ENCODE measurements at regions not wholly inside any gene's neighbourhood (a gene's known extent, or its start where the extent isn't known, plus 50 kb on each side); places are given as distances from the start of the nearest gene placed in this dataset.
"Not testable (repeated sequence)": the region's sequence is repeated elsewhere in the genome, so short reads cannot be mapped to it uniquely, and the experiment has no call there.

DNA sequence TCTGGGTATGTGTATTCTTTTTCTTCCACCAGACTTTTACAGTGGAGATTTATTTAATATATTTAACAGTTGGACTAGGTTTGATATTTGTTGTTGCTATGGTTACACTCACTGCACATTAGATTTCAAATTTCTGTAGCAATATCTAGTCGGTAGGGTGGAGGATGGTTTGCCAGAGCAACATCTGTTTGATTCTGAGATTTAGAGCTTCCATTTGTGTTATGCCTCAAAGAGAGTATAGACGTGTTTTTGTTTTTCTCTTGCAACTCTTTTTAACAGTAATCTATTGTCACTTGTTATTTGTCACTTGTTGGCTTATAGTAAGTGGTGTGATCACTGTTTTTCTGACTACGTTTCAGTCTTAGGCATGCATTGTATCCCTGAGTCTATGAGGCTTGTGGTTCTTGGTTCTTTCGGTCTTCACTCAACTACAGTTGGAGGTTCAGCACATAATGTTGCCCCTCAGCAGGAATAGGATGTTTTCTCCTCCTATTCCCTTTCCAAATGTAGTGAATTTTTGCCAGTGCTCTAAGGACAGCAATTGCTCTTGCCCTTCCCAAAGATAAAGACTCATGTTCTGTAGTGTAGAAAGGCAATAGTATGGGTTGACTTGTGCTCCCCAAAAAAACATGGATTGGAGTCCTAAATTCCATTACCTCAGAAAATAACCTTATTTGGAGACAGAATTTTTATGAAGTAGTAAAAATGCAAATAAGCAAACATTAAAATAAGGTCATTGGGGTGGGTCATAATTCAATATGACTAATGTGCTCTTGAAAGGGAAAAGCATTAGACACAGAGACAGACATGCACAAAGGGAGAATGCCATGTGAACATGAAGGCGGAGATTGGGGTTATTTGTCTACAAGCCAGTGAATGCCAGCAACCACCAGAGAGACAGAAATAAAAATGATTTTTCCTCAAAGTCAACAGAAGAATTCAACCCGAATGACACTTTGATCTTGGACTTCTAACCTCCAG, 692.1 kb downstream of the DIPK2A start:
- no peaks in the 10 kb centered on the region for H3K4me1 Mint-ChIP-seq (ENCODE audit: low read depth)
- no peaks in the 10 kb centered on the region for H3K36me3 Mint-ChIP-seq (ENCODE audit: insufficient read depth)
- no peak overlapping the region for H3K4me3 Mint-ChIP-seq
- ATAC-seq = no peak
- H3K27me3 Mint-ChIP-seq (ENCODE audit: low read depth) = no peaks in the 10 kb centered on the region
- peaks cover 21% of the 10 kb centered on the region for H3K9me3 Mint-ChIP-seq
- DNase-seq = no peak

DNA sequence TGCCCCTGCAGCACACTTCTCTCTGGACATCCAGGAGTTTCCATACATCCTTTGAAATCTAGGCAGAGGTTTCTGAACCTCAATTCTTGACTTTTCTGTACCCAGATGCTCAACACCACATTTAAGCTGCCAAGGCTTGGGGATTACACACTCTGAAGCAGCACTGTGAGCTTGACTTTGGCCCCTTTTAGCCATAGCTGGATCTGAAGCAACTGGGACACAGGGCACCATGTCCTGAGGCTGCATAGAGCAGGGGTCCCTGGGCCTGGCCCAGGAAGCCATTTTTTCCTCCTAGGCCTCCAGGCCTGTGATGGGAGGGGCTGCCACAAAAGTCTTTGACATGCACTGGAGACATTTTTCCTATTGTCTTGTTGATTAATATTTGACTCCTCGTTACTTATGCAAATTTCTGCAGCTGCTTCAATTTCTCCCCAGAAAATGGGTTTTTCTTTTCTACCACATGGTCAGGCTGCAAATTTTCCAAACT, 694.0 kb downstream of the DIPK2A start:
- Mint-ChIP-seq H3K27me3 (ENCODE audit: low read depth) (no peaks in the 10 kb centered on the region), H3K4me1 (ENCODE audit: low read depth) (no peaks in the 10 kb centered on the region), H3K36me3 (ENCODE audit: insufficient read depth) (no peaks in the 10 kb centered on the region), H3K9me3 (peaks cover 21% of the 10 kb centered on the region), H3K4me3 (no peak overlapping the region)
- no peak for ATAC-seq
- DNase-seq = no peak

- no peak overlapping the region for H3K4me3 Mint-ChIP-seq
These were observed 698.9 kb downstream of the DIPK2A start for GRCh38 chr3:144670571-144670970.

DNA sequence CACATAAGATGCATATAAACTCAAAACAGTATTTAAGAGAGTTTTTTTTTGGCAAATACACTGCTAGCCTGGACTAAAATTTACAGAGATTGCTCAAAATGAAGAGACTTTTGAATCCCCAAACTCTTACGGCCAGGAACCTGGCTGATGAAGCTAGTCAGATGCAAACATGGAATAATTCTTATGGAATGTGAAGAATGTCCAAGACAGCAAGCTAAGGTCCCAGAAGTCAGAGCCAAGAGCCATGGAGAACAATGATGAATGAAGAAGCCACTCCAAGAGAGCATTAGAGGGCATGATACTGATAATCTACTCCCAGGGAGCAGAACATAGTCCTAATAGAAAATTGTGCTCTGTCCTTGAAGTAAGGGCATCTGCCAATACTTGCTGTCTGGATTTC, 705.5 kb downstream of the DIPK2A start:
- Mint-ChIP-seq H3K4me1 (ENCODE audit: low read depth) (no peaks in the 10 kb centered on the region), H3K9me3 (peaks cover 4% of the 10 kb centered on the region), H3K4me3 (no peak overlapping the region), H3K36me3 (ENCODE audit: insufficient read depth) (no peaks in the 10 kb centered on the region), H3K27me3 (ENCODE audit: low read depth) (no peaks in the 10 kb centered on the region)
- DNase-seq (no peak), ATAC-seq (no peak)

More at GRCh38 chr3:144670571-144670970, 698.9 kb downstream of the DIPK2A start:
- no peak for ATAC-seq
- DNase-seq = no peak
- Mint-ChIP-seq H3K27me3 (ENCODE audit: low read depth) (no peaks in the 10 kb centered on the region), H3K36me3 (ENCODE audit: insufficient read depth) (no peaks in the 10 kb centered on the region), H3K4me1 (ENCODE audit: low read depth) (no peaks in the 10 kb centered on the region), H3K9me3 (peaks cover 9% of the 10 kb centered on the region)

DNA sequence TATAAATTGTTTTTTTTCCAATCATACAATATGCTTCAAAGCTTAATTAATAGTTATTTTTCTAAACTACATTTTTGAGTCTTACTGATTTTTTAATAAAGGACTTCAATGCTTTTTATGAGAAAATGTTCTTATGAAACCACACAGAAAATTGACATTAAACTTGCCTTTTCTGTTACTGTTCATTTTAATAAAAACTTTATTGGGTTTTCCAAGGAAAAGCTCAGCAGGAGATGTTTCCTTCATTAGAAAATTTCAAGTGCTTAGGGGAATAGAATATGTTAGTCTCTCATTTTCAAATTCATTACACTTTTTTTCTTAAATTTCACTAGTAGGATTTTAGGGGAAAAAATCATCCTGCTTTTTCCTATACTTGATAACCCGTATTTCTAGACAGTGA, 711.4 kb downstream of the DIPK2A start:
- no peaks in the 10 kb centered on the region for H3K27me3 Mint-ChIP-seq (ENCODE audit: low read depth)
- peaks cover 4% of the 10 kb centered on the region for H3K9me3 Mint-ChIP-seq
- no peak for DNase-seq
- ATAC-seq = no peak
- no peaks in the 10 kb centered on the region for H3K36me3 Mint-ChIP-seq (ENCODE audit: insufficient read depth)
- no peak overlapping the region for H3K4me3 Mint-ChIP-seq
- no peaks in the 10 kb centered on the region for H3K4me1 Mint-ChIP-seq (ENCODE audit: low read depth)

DNA sequence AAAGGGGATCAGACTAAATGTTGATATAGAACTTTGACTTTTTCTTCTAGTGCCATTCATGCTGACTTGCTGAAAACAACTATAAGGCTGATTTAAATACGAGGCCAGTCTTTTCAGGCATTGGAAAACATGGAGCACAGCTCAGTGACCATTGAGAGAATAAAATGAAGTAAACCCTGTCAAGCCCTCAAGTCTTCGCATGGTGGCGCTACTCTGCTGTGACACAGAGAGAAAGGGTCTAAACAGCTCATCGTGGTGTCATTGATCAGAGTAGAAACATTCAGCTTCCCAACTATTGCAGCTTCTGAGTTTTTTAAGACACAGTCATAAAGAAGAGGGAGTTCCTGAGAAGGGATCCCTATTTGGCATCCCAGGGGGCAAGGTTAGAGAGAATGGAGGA, 716.2 kb downstream of the DIPK2A start:
- DNase-seq = no peak
- no peak for ATAC-seq
- H3K4me1 Mint-ChIP-seq (ENCODE audit: low read depth) = no peaks in the 10 kb centered on the region
- H3K4me3 Mint-ChIP-seq = no peak overlapping the region
- H3K9me3 Mint-ChIP-seq = peaks cover 3% of the 10 kb centered on the region
- H3K36me3 Mint-ChIP-seq (ENCODE audit: insufficient read depth) = no peaks in the 10 kb centered on the region
- H3K27me3 Mint-ChIP-seq (ENCODE audit: low read depth) = no peaks in the 10 kb centered on the region

GRCh38 chr3:144692488-144692887, 720.9 kb downstream of the DIPK2A start:
- Mint-ChIP-seq H3K36me3 (ENCODE audit: insufficient read depth) (no peaks in the 10 kb centered on the region), H3K27me3 (ENCODE audit: low read depth) (no peaks in the 10 kb centered on the region), H3K9me3 (peaks cover 8% of the 10 kb centered on the region), H3K4me1 (ENCODE audit: low read depth) (no peaks in the 10 kb centered on the region), H3K4me3 (no peak overlapping the region)
- ATAC-seq = no peak
- DNase-seq = no peak

GRCh38 chr3:144708437-144708836, 736.8 kb downstream of the DIPK2A start:
- H3K4me3 Mint-ChIP-seq = no peak overlapping the region
- no peak for DNase-seq
- no peaks in the 10 kb centered on the region for H3K36me3 Mint-ChIP-seq (ENCODE audit: insufficient read depth)
- ATAC-seq = no peak
- peaks cover 4% of the 10 kb centered on the region for H3K9me3 Mint-ChIP-seq
- H3K27me3 Mint-ChIP-seq (ENCODE audit: low read depth) = no peaks in the 10 kb centered on the region
- no peaks in the 10 kb centered on the region for H3K4me1 Mint-ChIP-seq (ENCODE audit: low read depth)

DNA sequence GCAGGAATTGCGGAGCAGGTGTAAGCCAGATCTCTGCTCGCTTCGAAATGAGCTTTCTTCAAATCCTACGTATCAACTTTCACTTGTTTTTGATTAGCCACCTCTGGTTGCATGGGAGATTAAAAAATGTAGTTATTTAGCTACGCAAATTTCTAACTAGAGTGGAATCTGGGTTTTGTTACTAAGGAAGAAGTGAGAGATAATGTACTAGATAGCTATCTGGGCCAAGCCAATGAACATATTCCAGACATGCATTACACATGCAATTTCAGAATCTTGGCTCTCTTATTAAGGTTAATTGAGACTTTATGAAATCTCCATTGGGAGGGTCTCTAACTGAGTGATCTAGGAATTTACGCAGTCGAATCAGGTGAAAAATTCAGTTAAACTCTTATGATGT, 765.7 kb downstream of the DIPK2A start:
- Mint-ChIP-seq H3K4me1 (ENCODE audit: low read depth) (no peaks in the 10 kb centered on the region), H3K36me3 (ENCODE audit: insufficient read depth) (no peaks in the 10 kb centered on the region), H3K4me3 (no peak overlapping the region), H3K27me3 (ENCODE audit: low read depth) (no peaks in the 10 kb centered on the region), H3K9me3 (no peaks in the 10 kb centered on the region)
- DNase-seq (no peak), ATAC-seq (no peak)

GRCh38 chr3:144743225-144743668, 771.6 kb downstream of the DIPK2A start:
- DNase-seq = no peak
- Mint-ChIP-seq H3K36me3 (ENCODE audit: insufficient read depth) (no peaks in the 10 kb centered on the region), H3K4me3 (no peak overlapping the region), H3K27me3 (ENCODE audit: low read depth) (no peaks in the 10 kb centered on the region), H3K4me1 (ENCODE audit: low read depth) (no peaks in the 10 kb centered on the region), H3K9me3 (no peaks in the 10 kb centered on the region)
- no peak for ATAC-seq

- no peaks in the 10 kb centered on the region for H3K9me3 Mint-ChIP-seq
- H3K36me3 Mint-ChIP-seq (ENCODE audit: insufficient read depth) = no peaks in the 10 kb centered on the region
- no peaks in the 10 kb centered on the region for H3K4me1 Mint-ChIP-seq (ENCODE audit: low read depth)
- no peaks in the 10 kb centered on the region for H3K27me3 Mint-ChIP-seq (ENCODE audit: low read depth)
- no peak for DNase-seq
- ATAC-seq = no peak
- no peak overlapping the region for H3K4me3 Mint-ChIP-seq
These were observed 772.9 kb downstream of the DIPK2A start for GRCh38 chr3:144744473-144744872.

GRCh38 chr3:144746631-144747030, 775.0 kb downstream of the DIPK2A start:
- no peaks in the 10 kb centered on the region for H3K36me3 Mint-ChIP-seq (ENCODE audit: insufficient read depth)
- H3K9me3 Mint-ChIP-seq = no peaks in the 10 kb centered on the region
- H3K4me1 Mint-ChIP-seq (ENCODE audit: low read depth) = no peaks in the 10 kb centered on the region
- ATAC-seq (no peak), DNase-seq (no peak)
- H3K4me3 Mint-ChIP-seq = no peak overlapping the region
- H3K27me3 Mint-ChIP-seq (ENCODE audit: low read depth) = no peaks in the 10 kb centered on the region

DNA sequence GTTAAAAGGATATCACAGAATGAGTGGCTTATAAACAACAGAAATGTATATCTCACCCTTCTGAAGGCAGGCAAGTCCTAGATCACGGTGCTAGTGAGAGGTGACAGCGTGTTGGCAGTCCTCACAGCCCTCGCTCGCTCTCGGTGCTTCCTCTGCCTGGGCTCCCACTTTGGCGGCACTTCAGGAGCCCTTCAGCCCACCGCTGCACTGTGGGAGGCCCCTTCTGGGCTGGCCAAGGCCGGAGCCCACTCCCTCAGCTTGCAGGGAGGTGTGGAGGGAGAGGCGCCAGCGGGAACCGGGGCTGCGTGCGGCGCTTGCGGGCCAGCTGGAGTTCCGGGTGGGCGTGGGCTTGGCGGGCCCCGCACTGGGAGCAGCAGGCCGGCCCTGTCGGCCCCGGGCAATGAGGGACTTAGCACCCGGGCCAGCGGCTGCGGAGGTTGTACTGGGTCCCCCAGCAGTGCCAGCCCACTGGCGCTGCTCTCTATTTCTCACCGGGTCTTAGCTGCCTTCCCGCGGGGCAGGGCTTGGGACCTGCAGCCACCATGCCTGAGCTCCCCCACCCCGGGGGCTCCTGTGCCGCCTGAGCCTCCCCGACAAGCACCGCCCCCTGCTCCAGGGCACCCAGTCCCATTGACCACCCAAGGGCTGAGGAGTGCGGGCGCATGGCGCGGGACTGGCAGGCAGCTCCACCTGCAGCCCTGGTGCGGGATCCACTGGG, 778.1 kb downstream of the DIPK2A start:
- not testable (repeated sequence) for H3K27me3 Mint-ChIP-seq (ENCODE audit: low read depth); DNase-seq; H3K9me3 Mint-ChIP-seq; H3K4me3 Mint-ChIP-seq; H3K36me3 Mint-ChIP-seq (ENCODE audit: insufficient read depth); H3K4me1 Mint-ChIP-seq (ENCODE audit: low read depth); ATAC-seq

DNA sequence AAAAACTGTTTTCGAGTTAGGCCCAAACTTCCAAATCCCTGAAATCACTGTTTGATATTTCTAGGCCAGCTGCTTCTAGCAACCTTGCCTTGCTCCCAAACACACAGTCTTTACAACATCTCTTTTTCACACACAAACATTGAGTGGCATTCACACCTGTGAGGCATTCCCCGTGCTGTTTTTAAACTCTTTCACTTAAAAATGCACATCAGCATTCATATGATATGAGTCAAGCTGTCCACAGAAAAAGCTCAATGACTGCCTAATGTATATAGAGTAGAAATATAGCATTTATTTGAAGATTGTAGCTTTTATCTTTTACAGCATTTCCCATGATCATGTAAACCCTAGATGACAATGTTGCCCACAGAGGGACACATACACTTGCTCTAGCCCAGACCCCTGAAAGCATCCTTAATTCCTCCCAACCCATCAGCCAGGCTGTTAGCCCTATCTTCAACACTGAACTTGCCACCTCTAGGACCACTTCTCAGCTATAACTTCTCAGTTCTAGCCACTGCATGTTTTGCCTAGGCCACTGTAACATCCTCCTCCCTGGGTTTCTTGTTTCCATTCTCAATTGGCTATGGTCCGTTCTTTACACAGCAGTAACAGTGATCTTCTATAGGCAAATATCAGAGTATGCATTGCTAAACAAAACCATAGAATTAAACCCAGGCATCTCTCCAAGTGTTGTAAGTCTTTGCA, 782.6 kb downstream of the DIPK2A start:
- DNase-seq (no peak), ATAC-seq (no peak)
- H3K9me3 Mint-ChIP-seq = no peaks in the 10 kb centered on the region
- H3K27me3 Mint-ChIP-seq (ENCODE audit: low read depth) = no peaks in the 10 kb centered on the region
- no peak overlapping the region for H3K4me3 Mint-ChIP-seq
- no peaks in the 10 kb centered on the region for H3K4me1 Mint-ChIP-seq (ENCODE audit: low read depth)
- H3K36me3 Mint-ChIP-seq (ENCODE audit: insufficient read depth) = no peaks in the 10 kb centered on the region

All from activated T-cell treated with anti-CD3 and anti-CD28 coated beads, Interleukin-2, amount 50 U/mL, for 4 hours (primary cell).